GM19395 (cell line): ENCODE measurements at regions not wholly inside any gene's neighbourhood (a gene's known extent, or its start where the extent isn't known, plus 50 kb on each side); places are given as distances from the start of the nearest gene placed in this dataset.
A peak's percentile ranks its signal among the peaks of the same experiment; 100 is the strongest.

Experiments used
- ATAC-seq: cut with Tn5 transposase; IDR thresholded peaks from one replicate; pipeline ENCODE4 v1.9.1; 2021; ENCODE audit warnings: mild to moderate bottlenecking, moderate library complexity; ENCODE audit not compliant: unreplicated experiment

- no peak for ATAC-seq
Observed at GRCh38 chr1:219405531-219406331, 207.2 kb downstream of the ZC3H11B start.

GRCh38 chr1:219404629-219405028 is 208.3 kb downstream of the ZC3H11B start:
- no peak for ATAC-seq

- no peak for ATAC-seq
Observed at GRCh38 chr1:219402925-219403324, 210.0 kb downstream of the ZC3H11B start.

GRCh38 chr1:219401724-219402625 is 210.9 kb downstream of the ZC3H11B start:
- no peak for ATAC-seq

- no peak for ATAC-seq
Observed at GRCh38 chr1:219399446-219399845, 213.5 kb downstream of the ZC3H11B start.

- no peak for ATAC-seq
Observed at GRCh38 chr1:219398815-219399396, 214.0 kb downstream of the ZC3H11B start.

- no peak for ATAC-seq
Observed at GRCh38 chr1:219397511-219397910, 215.4 kb downstream of the ZC3H11B start.

- peak; percentile 48 for ATAC-seq
Observed at GRCh38 chr1:219391297-219391696, 217.6 kb downstream of the LYPLAL1 start.

- no peak for ATAC-seq
Observed at GRCh38 chr1:219387211-219387610, 213.5 kb downstream of the LYPLAL1 start.

GRCh38 chr1:219385787-219386427 is 212.2 kb downstream of the LYPLAL1 start:
- peak; percentile 88 for ATAC-seq

GRCh38 chr1:219383281-219383680 is 209.6 kb downstream of the LYPLAL1 start:
- no peak for ATAC-seq

GRCh38 chr1:219381396-219381795 is 207.7 kb downstream of the LYPLAL1 start:
- no peak for ATAC-seq

GRCh38 chr1:219380463-219380862 is 206.8 kb downstream of the LYPLAL1 start:
- no peak for ATAC-seq

- ATAC-seq: no peak
Observed at GRCh38 chr1:219379691-219380090, 206.0 kb downstream of the LYPLAL1 start.

- ATAC-seq: no peak
Observed at GRCh38 chr1:219374636-219375035, 201.0 kb downstream of the LYPLAL1 start.

GRCh38 chr1:219374046-219374566 is 200.4 kb downstream of the LYPLAL1 start:
- ATAC-seq: no peak

GRCh38 chr1:219373616-219373935 is 199.9 kb downstream of the LYPLAL1 start:
- no peak for ATAC-seq

- no peak for ATAC-seq
Observed at GRCh38 chr1:219372916-219373615, 199.4 kb downstream of the LYPLAL1 start.

GRCh38 chr1:219371471-219371870 is 197.8 kb downstream of the LYPLAL1 start:
- ATAC-seq: no peak

- ATAC-seq: no peak
Observed at GRCh38 chr1:219367496-219367895, 193.8 kb downstream of the LYPLAL1 start.
